H9 (cell line): ENCODE measurements at regions not wholly inside any gene's neighbourhood (a gene's known extent, or its start where the extent isn't known, plus 50 kb on each side); places are given as distances from the start of the nearest gene placed in this dataset.

ENCODE experiments used
- DNase-seq: peaks from one replicate; pipeline ENCODE4 v3.0.0-alpha.2; 2017
- H2AFZ ChIP-seq: one replicate; pipeline ENCODE4 v1.6.1; 2013; ENCODE audit warnings: mild to moderate bottlenecking, low read length, control low read depth, moderate library complexity
- H2AK5ac ChIP-seq: 2 replicates; pipeline ENCODE4 v1.6.1; 2013; ENCODE audit warnings: low read length, control low read depth, mixed read lengths; ENCODE audit not compliant: insufficient read length
- H2BK120ac ChIP-seq: one replicate; pipeline ENCODE4 v1.6.1; 2013; ENCODE audit warnings: low read depth, mild to moderate bottlenecking, low read length, control low read depth, inconsistent platforms; ENCODE audit not compliant: poor library complexity, severe bottlenecking
- H2BK12ac ChIP-seq: 2 replicates; pipeline ENCODE4 v1.6.1; 2013; ENCODE audit warnings: low read length, control low read depth, mixed read lengths, low read depth; ENCODE audit not compliant: insufficient read length
- H2BK15ac ChIP-seq: 2 replicates; pipeline ENCODE4 v1.6.1; 2013; ENCODE audit warnings: low read depth, low read length, control low read depth
- H2BK20ac ChIP-seq: one replicate; pipeline ENCODE4 v1.6.1; 2013; ENCODE audit warnings: low read depth, mild to moderate bottlenecking, low read length, control low read depth, inconsistent platforms; ENCODE audit not compliant: poor library complexity, severe bottlenecking
- H2BK5ac ChIP-seq: 2 replicates; pipeline ENCODE4 v1.6.1; 2013; ENCODE audit warnings: low read length, control low read depth, mixed read lengths; ENCODE audit not compliant: insufficient read length
- H3K14ac ChIP-seq: 2 replicates; pipeline ENCODE4 v1.6.1; 2013; ENCODE audit warnings: low read length, control low read depth; ENCODE audit not compliant: insufficient read depth
- H3K18ac ChIP-seq: 2 replicates; pipeline ENCODE4 v1.6.1; 2013; ENCODE audit warnings: low read depth, mild to moderate bottlenecking, mixed read lengths, low read length, control low read depth; ENCODE audit not compliant: insufficient read length
- H3K23ac ChIP-seq: 2 replicates; pipeline ENCODE4 v1.6.1; 2013; ENCODE audit warnings: low read length, control low read depth, mixed read lengths, low read depth; ENCODE audit not compliant: insufficient read length
- H3K23me2 ChIP-seq: 2 replicates; pipeline ENCODE4 v1.6.1; 2013; ENCODE audit warnings: low read depth, mild to moderate bottlenecking, mixed read lengths, low read length, control low read depth; ENCODE audit not compliant: insufficient read length, poor library complexity, severe bottlenecking
- H3K27ac ChIP-seq: 2 replicates; pipeline ENCODE4 v1.5.1; 2013; ENCODE audit warnings: low read length, control low read depth, mixed read lengths, low read depth; ENCODE audit not compliant: insufficient read length
- H3K27me3 ChIP-seq: 2 replicates; pipeline ENCODE4 v1.6.1; 2013; ENCODE audit warnings: low read length, control low read depth, inconsistent platforms; ENCODE audit not compliant: insufficient read depth
- H3K4ac ChIP-seq: 2 replicates; pipeline ENCODE4 v1.6.1; 2013; ENCODE audit warnings: low read depth, mild to moderate bottlenecking, control low read depth, inconsistent platforms, low read length, moderate library complexity
- H3K4me1 ChIP-seq: 2 replicates; pipeline ENCODE4 v1.6.1; 2013; ENCODE audit warnings: low read length, control low read depth, inconsistent platforms; ENCODE audit not compliant: insufficient read depth
- H3K4me2 ChIP-seq: 2 replicates; pipeline ENCODE4 v1.6.1; 2013; ENCODE audit warnings: low read length, control low read depth, mixed read lengths; ENCODE audit not compliant: insufficient read length, insufficient read depth
- H3K56ac ChIP-seq: 2 replicates; pipeline ENCODE4 v1.6.1; 2013; ENCODE audit warnings: low read depth, mild to moderate bottlenecking, mixed read lengths, low read length, control low read depth; ENCODE audit not compliant: insufficient read length
- H3K79me1 ChIP-seq: 2 replicates; pipeline ENCODE4 v1.6.1; 2013; ENCODE audit warnings: low read depth, mild to moderate bottlenecking, moderate library complexity, low read length, control low read depth, inconsistent platforms; ENCODE audit not compliant: insufficient read depth, poor library complexity, severe bottlenecking
- H3K79me2 ChIP-seq: 2 replicates; pipeline ENCODE4 v1.6.1; 2013; ENCODE audit warnings: low read length, control low read depth, inconsistent platforms; ENCODE audit not compliant: insufficient read depth
- H3K9ac ChIP-seq: 2 replicates; pipeline ENCODE4 v1.6.1; 2013; ENCODE audit warnings: low read length, control low read depth, mixed read lengths; ENCODE audit not compliant: insufficient read length; ENCODE audit errors: extremely low read depth
- H3K9me3 ChIP-seq: one replicate; pipeline ENCODE4 v1.6.1; 2013; ENCODE audit warnings: low read depth, low read length, inconsistent platforms; ENCODE audit not compliant: control insufficient read depth
- H3T11ph ChIP-seq: one replicate; pipeline ENCODE4 v1.6.1; 2013; ENCODE audit warnings: mild to moderate bottlenecking, low read length, control low read depth, inconsistent platforms
- H4K20me1 ChIP-seq: one replicate; pipeline ENCODE4 v1.6.1; 2013; ENCODE audit not compliant: control insufficient read depth, insufficient read length, insufficient read depth
- H4K5ac ChIP-seq: 2 replicates; pipeline ENCODE4 v1.6.1; 2013; ENCODE audit warnings: low read depth, mild to moderate bottlenecking, mixed read lengths, low read length, control low read depth; ENCODE audit not compliant: insufficient read length
- H4K8ac ChIP-seq: replicated peaks from 2 replicates; pipeline ENCODE4 v1.6.1; 2013; ENCODE audit warnings: low read length, control low read depth, mixed read lengths, low read depth; ENCODE audit not compliant: insufficient read length
- H4K91ac ChIP-seq: 2 replicates; pipeline ENCODE4 v1.6.1; 2013; ENCODE audit warnings: low read depth, mild to moderate bottlenecking, moderate library complexity, mixed read lengths, low read length, control low read depth; ENCODE audit not compliant: insufficient read length
- H3K27ac Mint-ChIP-seq, 3 experiments: 2 replicates in 2 of 3; 3 replicates in 1 of 3; pipeline ENCODE4 v1.8.0; 2020 to 2021; ENCODE audit warnings: mixed read lengths in 3 of 3, mild to moderate bottlenecking in 1 of 3, moderate library complexity in 1 of 3
- H3K27me3 Mint-ChIP-seq: 2 replicates; pipeline ENCODE4 v1.8.0; 2021; ENCODE audit warnings: low read depth, mild to moderate bottlenecking, moderate library complexity, mixed read lengths
- H3K36me3 Mint-ChIP-seq, 3 experiments: 2 replicates in 2 of 3; 3 replicates in 1 of 3; pipeline ENCODE4 v1.8.0; 2020 to 2021; ENCODE audit warnings: low read depth in 3 of 3, mixed read lengths in 3 of 3; ENCODE audit not compliant: insufficient read depth in 1 of 3
- H3K4me1 Mint-ChIP-seq, 2 experiments: 2 replicates each; pipeline ENCODE4 v1.8.0; 2020; ENCODE audit warnings: mixed read lengths in 2 of 2
- H3K4me3 Mint-ChIP-seq, 2 experiments: 2 replicates in 1 of 2; 3 replicates in 1 of 2; pipeline ENCODE4 v1.8.0; 2020 to 2021; ENCODE audit warnings: mild to moderate bottlenecking in 2 of 2, mixed read lengths in 2 of 2, moderate library complexity in 1 of 2
- H3K9me3 Mint-ChIP-seq, 2 experiments: 2 replicates in 1 of 2; 3 replicates in 1 of 2; pipeline ENCODE4 v1.8.0; 2020; ENCODE audit warnings: mild to moderate bottlenecking in 2 of 2, mixed read lengths in 2 of 2, moderate library complexity in 1 of 2
- WGBS: extraction: QIAGEN DNeasy Blood & Tissue Kit; methylation state at CpG from one replicate; pipeline ENCODE4 v1.1.7; 2013; ENCODE audit warnings: missing lambda C conversion rate, low lambda C conversion rate, mixed read lengths; ENCODE audit not compliant: insufficient read length; ENCODE audit errors: extremely low coverage; 5-methylcytosine and 5-hydroxymethylcytosine counted together
- TF ChIP-seq, protein P1 (sequence below): fragments of 200-600 bp; sonication (generic); conservative IDR thresholded peaks from 3 replicates; pipeline ENCODE4 v1.8.0; 2021; ENCODE audit warnings: antibody characterized with exemption, mild to moderate bottlenecking

DNA sequence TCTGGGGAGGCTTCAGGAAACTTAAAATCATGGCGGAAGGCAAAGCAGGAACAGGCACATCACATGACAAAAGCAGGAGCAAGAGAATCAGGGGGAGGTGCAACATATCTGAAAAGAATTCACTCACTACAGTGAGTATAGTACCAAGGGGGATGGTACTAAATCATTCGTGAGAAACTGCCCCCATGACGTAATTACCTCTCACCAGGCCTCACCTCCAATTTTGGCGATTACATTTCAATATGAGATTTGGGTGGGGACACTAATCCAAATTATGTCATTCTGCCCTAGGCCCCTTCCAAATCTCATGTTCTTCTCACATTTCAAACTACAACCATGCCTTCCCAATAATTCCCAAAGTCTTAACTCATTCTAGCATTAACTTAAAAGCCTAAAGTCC lies 740.8 kb upstream of the SOX11 start:
- H3K14ac ChIP-seq: no peak overlapping the region
- Mint-ChIP-seq H3K27me3 (no peaks in the 10 kb centered on the region), H3K27ac (no peak overlapping the region), H3K36me3 (peaks cover 0 to 2% (median 0%) of the 10 kb centered on the region in 3 experiments; a peak in 1 of 7 replicates), H3K4me1 (no peaks in the 10 kb centered on the region), H3K9me3 (peaks cover 2% of the 10 kb centered on the region in 2 experiments; a peak in 3 of 5 replicates), H3K4me3 (no peak overlapping the region)
- no peaks in the 10 kb centered on the region for H3K23me2 ChIP-seq
- H3K23ac ChIP-seq: no peak overlapping the region
- no peaks in the 10 kb centered on the region for H3K27me3 ChIP-seq
- no peaks in the 10 kb centered on the region for H3K9me3 ChIP-seq
- H2BK20ac ChIP-seq: no peak overlapping the region
- no peak overlapping the region for H3T11ph ChIP-seq
- no peak overlapping the region for H2BK5ac ChIP-seq
- no peak overlapping the region for H3K9ac ChIP-seq
- no peak overlapping the region for H4K91ac ChIP-seq
- H3K56ac ChIP-seq: no peak overlapping the region
- H3K79me1 ChIP-seq: no peaks in the 10 kb centered on the region
- no peaks in the 10 kb centered on the region for H3K79me2 ChIP-seq
- WGBS: no CpG with 5 or more reads among the region's 4 CpGs
- H2BK120ac ChIP-seq: no peak overlapping the region
- DNase-seq: no peak
- no peaks in the 10 kb centered on the region for H3K4me1 ChIP-seq
- no peak overlapping the region for H4K8ac ChIP-seq
- H4K20me1 ChIP-seq: no peaks in the 10 kb centered on the region
- H2AFZ ChIP-seq: no peak overlapping the region
- no peak overlapping the region for H2BK15ac ChIP-seq
- no peak overlapping the region for H3K27ac ChIP-seq
- no peak overlapping the region for H4K5ac ChIP-seq
- no peak overlapping the region for H3K18ac ChIP-seq
- no peak overlapping the region for H3K4ac ChIP-seq
- H3K4me2 ChIP-seq: no peak overlapping the region
- no peak overlapping the region for H2AK5ac ChIP-seq
- TF ChIP-seq, protein P1, sequence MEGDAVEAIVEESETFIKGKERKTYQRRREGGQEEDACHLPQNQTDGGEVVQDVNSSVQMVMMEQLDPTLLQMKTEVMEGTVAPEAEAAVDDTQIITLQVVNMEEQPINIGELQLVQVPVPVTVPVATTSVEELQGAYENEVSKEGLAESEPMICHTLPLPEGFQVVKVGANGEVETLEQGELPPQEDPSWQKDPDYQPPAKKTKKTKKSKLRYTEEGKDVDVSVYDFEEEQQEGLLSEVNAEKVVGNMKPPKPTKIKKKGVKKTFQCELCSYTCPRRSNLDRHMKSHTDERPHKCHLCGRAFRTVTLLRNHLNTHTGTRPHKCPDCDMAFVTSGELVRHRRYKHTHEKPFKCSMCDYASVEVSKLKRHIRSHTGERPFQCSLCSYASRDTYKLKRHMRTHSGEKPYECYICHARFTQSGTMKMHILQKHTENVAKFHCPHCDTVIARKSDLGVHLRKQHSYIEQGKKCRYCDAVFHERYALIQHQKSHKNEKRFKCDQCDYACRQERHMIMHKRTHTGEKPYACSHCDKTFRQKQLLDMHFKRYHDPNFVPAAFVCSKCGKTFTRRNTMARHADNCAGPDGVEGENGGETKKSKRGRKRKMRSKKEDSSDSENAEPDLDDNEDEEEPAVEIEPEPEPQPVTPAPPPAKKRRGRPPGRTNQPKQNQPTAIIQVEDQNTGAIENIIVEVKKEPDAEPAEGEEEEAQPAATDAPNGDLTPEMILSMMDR: no peak
- no peak overlapping the region for H2BK12ac ChIP-seq
